Trophoblast cell (in vitro differentiated cells and primary cell): ENCODE measurements at regions not wholly inside any gene's neighbourhood (a gene's known extent, or its start where the extent isn't known, plus 50 kb on each side); places are given as distances from the start of the nearest gene placed in this dataset.

Source experiments
- DNase-seq, 2 donors: peaks; one replicate each; pipeline ENCODE4 v3.0.0-alpha.2; 2016
- H2AFZ ChIP-seq: 2 replicates; pipeline ENCODE4 v1.6.1; 2013; ENCODE audit warnings: low read length, moderate library complexity, mild to moderate bottlenecking; ENCODE audit not compliant: insufficient read depth, poor library complexity
- H2AK5ac ChIP-seq: 2 replicates; pipeline ENCODE4 v1.6.1; 2013; ENCODE audit warnings: mild to moderate bottlenecking, low read length
- H2BK120ac ChIP-seq: 2 replicates; pipeline ENCODE4 v1.6.1; 2013; ENCODE audit warnings: low read length, mild to moderate bottlenecking, moderate library complexity; ENCODE audit not compliant: insufficient read depth, poor library complexity
- H2BK12ac ChIP-seq: 2 replicates; pipeline ENCODE4 v1.6.1; 2013; ENCODE audit warnings: mild to moderate bottlenecking, low read length, moderate library complexity
- H2BK5ac ChIP-seq: 2 replicates; pipeline ENCODE4 v1.6.1; 2013; ENCODE audit warnings: low read length, low read depth, moderate library complexity, mild to moderate bottlenecking; ENCODE audit not compliant: poor library complexity
- H3K14ac ChIP-seq: 2 replicates; pipeline ENCODE4 v1.6.1; 2013; ENCODE audit warnings: mild to moderate bottlenecking, low read length
- H3K18ac ChIP-seq: 2 replicates; pipeline ENCODE4 v1.6.1; 2013; ENCODE audit warnings: mild to moderate bottlenecking, low read length
- H3K23ac ChIP-seq: 2 replicates; pipeline ENCODE4 v1.6.1; 2013; ENCODE audit warnings: low read length
- H3K27ac ChIP-seq: 2 replicates; pipeline ENCODE4 v1.5.1; 2013; ENCODE audit warnings: low read depth, mild to moderate bottlenecking, inconsistent platforms, low read length, moderate library complexity
- H3K27me3 ChIP-seq: 2 replicates; pipeline ENCODE4 v1.6.1; 2013; ENCODE audit warnings: inconsistent platforms, mild to moderate bottlenecking, low read length, moderate library complexity; ENCODE audit not compliant: insufficient read depth
- H3K36me3 ChIP-seq, 2 experiments: 1 replicate in 1 of 2; 2 replicates in 1 of 2; pipeline ENCODE4 v1.6.1; 2013; ENCODE audit warnings: low read length in 2 of 2, mild to moderate bottlenecking in 2 of 2, moderate library complexity in 1 of 2; ENCODE audit not compliant: insufficient read depth in 2 of 2, control insufficient read depth in 1 of 2
- H3K4ac ChIP-seq: 2 replicates; pipeline ENCODE4 v1.6.1; 2013; ENCODE audit warnings: low read depth, mild to moderate bottlenecking, low read length, moderate library complexity
- H3K4me1 ChIP-seq, 2 experiments: 1 replicate in 1 of 2; 2 replicates in 1 of 2; pipeline ENCODE4 v1.6.1; 2013; ENCODE audit warnings: low read length in 2 of 2, mild to moderate bottlenecking in 2 of 2, moderate library complexity in 1 of 2; ENCODE audit not compliant: insufficient read depth in 2 of 2, control insufficient read depth in 1 of 2
- H3K4me2 ChIP-seq: 2 replicates; pipeline ENCODE4 v1.6.1; 2013; ENCODE audit warnings: inconsistent platforms, mild to moderate bottlenecking, low read length, moderate library complexity
- H3K4me3 ChIP-seq: 2 replicates; pipeline ENCODE4 v1.5.1; 2013; ENCODE audit warnings: mild to moderate bottlenecking, low read depth, low read length, inconsistent platforms
- H3K79me1 ChIP-seq: one replicate; pipeline ENCODE4 v1.6.1; 2013; ENCODE audit warnings: low read length
- H3K79me2 ChIP-seq: 2 replicates; pipeline ENCODE4 v1.6.1; 2013; ENCODE audit warnings: low read length, mild to moderate bottlenecking; ENCODE audit not compliant: control insufficient read depth, insufficient read depth, poor library complexity
- H3K9ac ChIP-seq: 2 replicates; pipeline ENCODE4 v1.6.1; 2013; ENCODE audit warnings: mild to moderate bottlenecking, low read length
- H3K9me3 ChIP-seq: 2 replicates; pipeline ENCODE4 v1.6.1; 2013; ENCODE audit warnings: low read depth, mild to moderate bottlenecking, control low read depth, inconsistent platforms, low read length; ENCODE audit not compliant: insufficient read depth
- H4K12ac ChIP-seq: 2 replicates; pipeline ENCODE4 v1.6.1; 2013; ENCODE audit warnings: low read depth, mild to moderate bottlenecking, low read length, moderate library complexity
- H4K8ac ChIP-seq: 2 replicates; pipeline ENCODE4 v1.6.1; 2013; ENCODE audit warnings: low read depth, mild to moderate bottlenecking, low read length, moderate library complexity
- H4K91ac ChIP-seq: one replicate; pipeline ENCODE4 v1.6.1; 2013; ENCODE audit warnings: low read depth, mild to moderate bottlenecking, low read length, moderate library complexity
- WGBS: extraction: QIAGEN DNeasy Blood & Tissue Kit; methylation state at CpG from one replicate; pipeline ENCODE4 v1.1.7; 2013; ENCODE audit warnings: missing lambda C conversion rate; ENCODE audit not compliant: insufficient read length, insufficient coverage; ENCODE audit errors: extremely low coverage; 5-methylcytosine and 5-hydroxymethylcytosine counted together

GRCh38 chr20:3312940-3313682, 74.1 kb upstream of the SLC4A11 start:
- no peak overlapping the region for H3K9ac ChIP-seq

GRCh38 chr20:3311623-3312022, 72.6 kb upstream of the SLC4A11 start:
- Histone ChIP-seq H3K9me3 (no peaks in the 10 kb centered on the region), H4K91ac (no peak overlapping the region), H3K4me2 (no peak overlapping the region), H3K9ac (no peak overlapping the region), H3K18ac (no peak overlapping the region), H3K4me1 (no peaks in the 10 kb centered on the region), H4K12ac (no peak overlapping the region), H4K8ac (no peak overlapping the region), H3K79me2 (no peaks in the 10 kb centered on the region), H3K14ac (no peak overlapping the region), H2AFZ (no peak overlapping the region), H2BK120ac (no peak overlapping the region), H2BK12ac (no peak overlapping the region), H3K79me1 (peaks cover 1% of the 10 kb centered on the region), H3K27ac (no peak overlapping the region), H3K4ac (no peak overlapping the region), H3K36me3 (peaks cover 3 to 14% of the 10 kb centered on the region in 2 experiments), H2BK5ac (no peak overlapping the region), H3K23ac (no peak overlapping the region), H3K4me3 (no peak overlapping the region), H2AK5ac (no peak overlapping the region), H3K27me3 (no peaks in the 10 kb centered on the region)
- no CpG with 5 or more reads among the region's 2 CpGs for WGBS
- no peak for DNase-seq

More at GRCh38 chr20:3312940-3313682, 74.1 kb upstream of the SLC4A11 start:
- Histone ChIP-seq H3K79me1 (peaks cover 1% of the 10 kb centered on the region), H3K4me2 (no peak overlapping the region), H3K14ac (no peak overlapping the region), H3K23ac (no peak overlapping the region), H4K91ac (no peak overlapping the region), H3K27ac (no peak overlapping the region), H2BK12ac (no peak overlapping the region), H3K4me3 (no peak overlapping the region), H3K18ac (no peak overlapping the region), H3K27me3 (no peaks in the 10 kb centered on the region), H3K9me3 (no peaks in the 10 kb centered on the region), H2AFZ (no peak overlapping the region), H3K79me2 (no peaks in the 10 kb centered on the region), H4K8ac (no peak overlapping the region), H2BK5ac (no peak overlapping the region), H4K12ac (no peak overlapping the region), H3K4ac (no peak overlapping the region), H3K4me1 (no peaks in the 10 kb centered on the region), H2BK120ac (no peak overlapping the region), H2AK5ac (no peak overlapping the region), H3K36me3 (peaks cover 2 to 8% of the 10 kb centered on the region in 2 experiments)
- WGBS = no CpG with 5 or more reads among the region's 2 CpGs
- DNase-seq = peak; percentile 79 to 95

- Histone ChIP-seq H3K18ac (no peak overlapping the region), H3K4me3 (no peak overlapping the region), H4K8ac (no peak overlapping the region), H2BK12ac (no peak overlapping the region), H3K27ac (no peak overlapping the region), H3K36me3 (peaks cover 3 to 17% of the 10 kb centered on the region in 2 experiments), H4K12ac (no peak overlapping the region), H3K14ac (no peak overlapping the region), H2BK5ac (no peak overlapping the region), H3K4me2 (no peak overlapping the region), H2AK5ac (no peak overlapping the region), H3K9ac (no peak overlapping the region), H2AFZ (no peak overlapping the region), H3K4ac (no peak overlapping the region), H3K23ac (no peak overlapping the region), H3K79me2 (no peaks in the 10 kb centered on the region), H3K27me3 (no peaks in the 10 kb centered on the region), H3K79me1 (peaks cover 1% of the 10 kb centered on the region), H2BK120ac (no peak overlapping the region), H3K4me1 (no peaks in the 10 kb centered on the region), H3K9me3 (no peaks in the 10 kb centered on the region), H4K91ac (no peak overlapping the region)
- no CpG with 5 or more reads among the region's 1 CpG for WGBS
- peak in 1 of 2 donors; percentile 28 for DNase-seq
These were observed 70.2 kb upstream of the SLC4A11 start for GRCh38 chr20:3309226-3309625.

GRCh38 chr20:3307725-3308124, 68.7 kb upstream of the SLC4A11 start:
- Histone ChIP-seq H2AFZ (no peak overlapping the region), H4K12ac (no peak overlapping the region), H3K36me3 (peaks cover 3 to 23% of the 10 kb centered on the region in 2 experiments), H2BK120ac (no peak overlapping the region), H3K79me2 (no peaks in the 10 kb centered on the region), H3K4me2 (no peak overlapping the region), H3K27ac (no peak overlapping the region), H3K9ac (no peak overlapping the region), H4K8ac (no peak overlapping the region), H3K27me3 (no peaks in the 10 kb centered on the region), H2BK12ac (no peak overlapping the region), H3K18ac (no peak overlapping the region), H2BK5ac (no peak overlapping the region), H3K14ac (no peak overlapping the region), H4K91ac (no peak overlapping the region), H3K79me1 (peaks cover 1% of the 10 kb centered on the region), H3K9me3 (no peaks in the 10 kb centered on the region), H3K4me1 (peaks cover 2 to 7% of the 10 kb centered on the region in 2 experiments), H3K4ac (no peak overlapping the region), H2AK5ac (no peak overlapping the region), H3K4me3 (no peak overlapping the region), H3K23ac (no peak overlapping the region)
- no CpG with 5 or more reads among the region's 2 CpGs for WGBS
- no peak for DNase-seq
